NT2/D1 (cell line): ENCODE measurements at regions not wholly inside any gene's neighbourhood (a gene's known extent, or its start where the extent isn't known, plus 50 kb on each side); places are given as distances from the start of the nearest gene placed in this dataset.

Experiments used
- DNase-seq: peaks from one replicate; pipeline ENCODE4 v3.0.0-alpha.2; 2011; ENCODE audit warnings: low read depth, low spot score
- H3K27me3 ChIP-seq: 2 replicates; pipeline ENCODE4 v1.6.0; 2011; ENCODE audit warnings: mild to moderate bottlenecking; ENCODE audit not compliant: insufficient read length, insufficient read depth
- H3K36me3 ChIP-seq: 2 replicates; pipeline ENCODE4 v1.6.1; 2011; ENCODE audit warnings: mild to moderate bottlenecking, low read length, mixed read lengths; ENCODE audit not compliant: insufficient read depth, insufficient read length
- H3K4me1 ChIP-seq: 2 replicates; pipeline ENCODE4 v1.5.1; 2011; ENCODE audit not compliant: insufficient read depth, insufficient read length
- H3K4me3 ChIP-seq: 2 replicates; pipeline ENCODE4 v1.5.1; 2011; ENCODE audit warnings: low read depth; ENCODE audit not compliant: insufficient read length
- H3K9ac ChIP-seq: 2 replicates; pipeline ENCODE4 v1.6.0; 2011; ENCODE audit warnings: low read depth; ENCODE audit not compliant: insufficient read length
- H3K9me3 ChIP-seq: 2 replicates; pipeline ENCODE4 v1.5.1; 2011; ENCODE audit warnings: mild to moderate bottlenecking, low read length; ENCODE audit not compliant: insufficient read depth
- SUZ12 ChIP-seq: IDR thresholded peaks from 2 replicates; pipeline ENCODE4 v1.6.1; 2011; ENCODE audit not compliant: insufficient read length, insufficient read depth; ENCODE audit errors: extremely low read depth
- YY1 ChIP-seq: IDR thresholded peaks from 2 replicates; pipeline ENCODE4 v1.6.1; 2011; ENCODE audit not compliant: insufficient read length, insufficient read depth
- ZNF274 ChIP-seq: IDR thresholded peaks from 2 replicates; pipeline ENCODE4 v1.6.1; 2011; ENCODE audit warnings: mild to moderate bottlenecking, low read depth, low read length

DNA sequence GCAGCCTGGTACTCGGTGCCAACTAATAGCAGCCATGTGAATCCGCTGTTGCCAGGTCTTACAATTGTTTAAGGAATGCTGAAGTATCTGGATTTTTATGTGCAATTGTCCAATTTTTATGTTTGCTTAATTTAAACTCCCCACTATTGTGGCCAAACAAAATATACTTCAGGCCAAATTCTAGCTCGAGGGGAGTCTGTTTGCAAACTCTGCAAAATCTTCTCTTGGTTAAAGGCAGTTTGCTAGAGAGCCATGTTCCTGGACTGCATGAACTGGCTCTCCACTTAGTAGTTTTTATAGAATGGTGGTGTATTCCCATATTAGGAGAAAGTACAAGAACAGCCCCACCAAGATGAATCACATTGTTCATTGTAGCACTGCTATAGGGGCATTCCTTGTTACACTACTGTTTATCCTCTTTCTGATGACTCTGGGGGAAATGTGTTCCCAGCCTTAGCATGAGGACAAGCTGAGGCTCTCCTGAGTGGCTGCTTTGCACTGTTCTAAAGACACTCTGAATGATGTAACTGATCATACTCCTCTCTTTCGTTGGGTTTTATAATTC lies 178.0 kb upstream of the GLI3 start:
- no peak for TF ChIP-seq SUZ12
- TF ChIP-seq ZNF274: no peak
- TF ChIP-seq YY1: no peak
- DNase-seq: no peak
- Histone ChIP-seq H3K9ac (no peak overlapping the region), H3K4me1 (no peaks in the 10 kb centered on the region), H3K4me3 (no peak overlapping the region), H3K9me3 (no peaks in the 10 kb centered on the region), H3K36me3 (no peaks in the 10 kb centered on the region), H3K27me3 (no peaks in the 10 kb centered on the region)

DNA sequence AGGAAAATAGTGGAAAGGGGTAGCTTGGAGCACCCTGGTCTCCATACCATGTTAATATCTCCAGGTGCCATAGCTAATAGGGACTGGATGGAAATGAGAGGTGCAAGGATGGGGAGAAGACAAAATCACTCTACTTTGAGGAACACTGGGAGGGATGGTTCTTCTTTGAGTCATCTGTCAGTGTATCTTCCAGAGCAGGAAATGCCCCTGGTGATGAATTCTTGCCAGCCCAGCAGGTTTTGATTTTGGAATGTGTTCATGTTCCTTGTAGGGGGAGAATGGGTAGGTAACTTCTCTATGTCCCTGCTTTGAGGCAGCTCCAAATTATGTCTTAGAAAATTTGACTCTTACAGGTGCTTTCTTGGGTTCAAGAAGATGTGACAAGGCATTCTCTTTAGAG lies 177.0 kb upstream of the GLI3 start:
- no peaks in the 10 kb centered on the region for H3K9me3 ChIP-seq
- H3K4me3 ChIP-seq: no peak overlapping the region
- H3K9ac ChIP-seq: no peak overlapping the region
- H3K36me3 ChIP-seq: no peaks in the 10 kb centered on the region
- H3K27me3 ChIP-seq: no peaks in the 10 kb centered on the region
- TF ChIP-seq SUZ12 (no peak), YY1 (no peak), ZNF274 (no peak)
- no peak for DNase-seq
- H3K4me1 ChIP-seq: no peaks in the 10 kb centered on the region

DNA sequence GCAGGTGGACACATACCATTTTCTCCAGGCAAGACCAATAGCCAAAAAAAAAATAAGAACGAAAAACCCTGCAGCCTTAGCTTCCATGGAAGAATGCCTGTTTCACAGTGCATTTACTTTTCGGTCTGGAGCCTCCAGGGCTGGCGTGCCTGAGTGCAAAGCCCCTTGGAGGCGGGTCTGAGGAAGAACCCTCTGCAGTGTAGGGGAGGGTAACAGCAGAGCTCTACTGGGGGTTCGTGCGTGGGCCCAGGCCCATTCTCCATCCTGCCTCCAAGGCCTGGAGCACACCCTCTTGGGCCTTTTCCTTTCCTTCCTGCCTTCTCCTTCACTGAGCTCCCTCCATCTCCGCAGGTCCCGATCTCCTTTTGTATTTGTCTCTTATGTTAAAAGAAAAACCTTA lies 172.3 kb upstream of the GLI3 start:
- no peak for DNase-seq
- no peaks in the 10 kb centered on the region for H3K4me1 ChIP-seq

DNA sequence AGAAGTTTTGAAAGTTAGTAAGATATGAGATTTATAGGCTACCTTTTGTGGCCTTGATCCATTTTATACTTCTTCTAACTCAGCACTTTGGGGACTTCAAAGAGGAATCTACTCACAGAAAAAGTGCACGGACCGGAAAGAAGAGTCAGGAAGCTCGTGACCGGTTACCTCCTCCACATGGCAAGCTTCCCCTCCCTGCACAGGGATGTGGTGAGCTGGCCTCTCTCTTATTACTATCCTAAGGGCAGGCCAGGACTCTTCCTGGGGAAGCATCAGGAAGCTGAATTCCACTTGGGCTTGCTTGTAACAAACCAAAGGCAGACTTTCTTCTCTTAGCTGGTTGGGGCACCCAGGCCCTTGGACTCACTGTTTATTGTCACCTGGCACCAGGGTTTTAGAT lies 170.8 kb upstream of the GLI3 start:
- Histone ChIP-seq H3K9ac (no peak overlapping the region), H3K36me3 (no peaks in the 10 kb centered on the region), H3K4me1 (no peaks in the 10 kb centered on the region), H3K9me3 (no peaks in the 10 kb centered on the region), H3K27me3 (no peaks in the 10 kb centered on the region), H3K4me3 (no peak overlapping the region)
- TF ChIP-seq YY1 (no peak), SUZ12 (no peak), ZNF274 (no peak)
- DNase-seq: no peak

More for the DNA sequence above, 172.3 kb upstream of the GLI3 start:
- Histone ChIP-seq H3K27me3 (no peaks in the 10 kb centered on the region), H3K9ac (no peak overlapping the region), H3K4me3 (no peak overlapping the region), H3K9me3 (no peaks in the 10 kb centered on the region), H3K36me3 (no peaks in the 10 kb centered on the region)
- TF ChIP-seq SUZ12: no peak

DNA sequence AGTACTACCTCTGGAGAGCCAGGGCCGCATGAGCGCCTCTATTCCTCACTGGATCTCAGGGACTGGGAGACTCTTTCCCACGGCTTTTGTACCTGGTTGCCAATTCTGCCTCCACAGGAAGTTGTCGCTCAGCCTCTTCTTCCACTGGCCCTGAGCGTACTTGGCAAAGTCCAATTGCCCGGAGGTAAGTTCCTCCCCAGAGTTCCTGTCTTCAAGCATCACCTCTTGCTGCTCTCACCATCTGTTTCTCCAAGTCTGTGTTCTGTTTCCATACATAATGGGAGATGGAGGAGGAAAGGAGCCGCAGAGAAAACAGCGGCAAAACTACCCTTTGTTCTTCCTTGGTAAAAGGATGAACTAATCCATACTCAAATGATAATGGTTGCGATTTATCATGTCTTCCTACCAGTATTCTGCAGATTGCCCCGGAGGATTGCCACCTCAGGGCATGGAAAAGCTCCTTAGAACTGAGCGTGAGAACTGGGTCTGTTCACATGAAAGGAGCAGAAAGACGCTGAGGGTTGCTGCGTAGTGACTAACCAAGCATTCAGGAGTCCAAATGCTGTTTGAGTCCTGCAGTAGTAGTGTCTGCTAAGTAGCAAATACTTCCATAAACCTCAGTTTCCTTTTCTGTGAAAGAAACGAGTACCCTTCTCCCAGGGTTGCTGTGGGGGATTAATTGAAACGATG lies 170.2 kb upstream of the GLI3 start:
- Histone ChIP-seq H3K36me3 (no peaks in the 10 kb centered on the region), H3K4me3 (no peak overlapping the region), H3K9ac (no peak overlapping the region), H3K9me3 (no peaks in the 10 kb centered on the region), H3K27me3 (no peaks in the 10 kb centered on the region), H3K4me1 (no peaks in the 10 kb centered on the region)
- TF ChIP-seq SUZ12 (no peak), YY1 (no peak), ZNF274 (no peak)
- no peak for DNase-seq

DNA sequence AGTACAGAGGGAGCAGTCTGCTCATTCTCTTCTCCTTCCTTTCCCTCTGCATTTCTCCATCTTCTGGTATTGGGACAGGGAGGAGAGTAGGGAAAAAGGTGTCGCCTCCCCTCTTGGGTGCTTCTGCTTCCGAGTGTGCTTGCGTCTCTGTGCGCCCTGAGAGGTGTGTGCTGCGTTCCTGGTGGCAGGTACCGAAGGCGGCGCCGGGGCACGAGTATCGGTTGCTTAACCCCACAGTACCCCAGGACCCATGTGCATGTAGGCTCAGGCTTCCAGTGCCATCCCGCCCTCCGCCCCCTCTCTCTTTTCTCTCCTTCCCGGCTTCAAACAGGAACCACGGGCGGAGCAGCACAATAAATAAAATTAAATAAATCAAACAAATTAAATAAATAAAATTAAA lies 169.3 kb upstream of the GLI3 start:
- TF ChIP-seq ZNF274 (no peak), SUZ12 (no peak), YY1 (no peak)
- no peaks in the 10 kb centered on the region for H3K27me3 ChIP-seq
- no peaks in the 10 kb centered on the region for H3K36me3 ChIP-seq
- H3K9ac ChIP-seq: no peak overlapping the region
- H3K4me1 ChIP-seq: no peaks in the 10 kb centered on the region
- DNase-seq: no peak
- no peaks in the 10 kb centered on the region for H3K9me3 ChIP-seq
- H3K4me3 ChIP-seq: no peak overlapping the region

DNA sequence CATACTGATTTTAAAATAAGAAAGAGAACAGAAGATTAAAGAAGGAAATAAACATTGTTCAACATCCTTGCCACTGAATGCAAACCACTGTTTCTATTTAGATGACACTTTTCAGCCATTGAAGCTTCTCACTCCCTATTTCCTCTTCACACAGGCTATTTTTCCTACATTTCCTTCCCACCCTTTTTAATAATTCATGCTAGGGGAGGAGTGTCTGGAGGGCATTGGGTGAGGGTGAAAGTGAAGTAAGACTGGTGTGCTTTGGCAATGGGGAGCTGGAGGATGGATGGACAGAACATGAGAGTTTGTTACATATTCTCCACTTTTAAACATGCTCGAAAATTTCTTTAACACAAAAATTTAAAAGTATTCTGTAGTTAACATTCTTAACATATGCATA lies 168.8 kb upstream of the GLI3 start:
- TF ChIP-seq YY1 (no peak), ZNF274 (no peak), SUZ12 (no peak)
- Histone ChIP-seq H3K4me3 (no peak overlapping the region), H3K36me3 (no peaks in the 10 kb centered on the region), H3K9ac (no peak overlapping the region), H3K9me3 (no peaks in the 10 kb centered on the region), H3K4me1 (no peaks in the 10 kb centered on the region), H3K27me3 (no peaks in the 10 kb centered on the region)
- DNase-seq: no peak
